H1 (cell line): ENCODE measurements at regions not wholly inside any gene's neighbourhood (a gene's known extent, or its start where the extent isn't known, plus 50 kb on each side); places are given as distances from the start of the nearest gene placed in this dataset.

Source experiments
- CTCF ChIA-PET: fragments of 300-600 bp; sonication (Branson Sonifier 250); formaldehyde crosslinking; loops from one replicate; lab custom pipeline; 2021; ENCODE audit not compliant: partially characterized antibody; lab: Charles Lee
- POLR2A ChIA-PET: fragments of 300-600 bp; sonication (Branson Sonifier 250); formaldehyde crosslinking; loops from one replicate; lab custom pipeline; 2021; ENCODE audit warnings: inconsistent platforms; ENCODE audit not compliant: partially characterized antibody; lab: Charles Lee
- DNase-seq, 2 experiments: peaks; one replicate each; pipeline versions ENCODE4 v3.0.0 to v3.0.0-alpha.2; 2010 to 2022; ENCODE audit warnings: low spot score in 2 of 2, low read depth in 1 of 2, mixed read lengths in 1 of 2
- FAIRE-seq: peaks from 2 replicates; lab custom pipeline; 2011; peaks lifted over from hg19 to GRCh38; lab: Jason Lieb, UNC
- H2AFZ ChIP-seq: 2 replicates; pipeline ENCODE4 v1.8.1; 2012; ENCODE audit warnings: low read length, inconsistent platforms
- H2AK5ac ChIP-seq: 2 replicates; pipeline ENCODE4 v1.6.1; 2013; ENCODE audit warnings: low read depth, low read length
- H2BK120ac ChIP-seq: replicated peaks from 2 replicates; pipeline ENCODE3; 2013; ENCODE audit warnings: low read depth, low read length, inconsistent platforms
- H2BK12ac ChIP-seq: 2 replicates; pipeline ENCODE4 v1.6.1; 2013; ENCODE audit warnings: low read depth, low read length
- H2BK15ac ChIP-seq: 2 replicates; pipeline ENCODE4 v1.6.1; 2013; ENCODE audit warnings: low read length
- H2BK20ac ChIP-seq: 2 replicates; pipeline ENCODE4 v1.6.1; 2013; ENCODE audit warnings: low read length
- H2BK5ac ChIP-seq: 2 replicates; pipeline ENCODE4 v1.6.1; 2013; ENCODE audit warnings: low read depth, low read length
- H3K14ac ChIP-seq: 2 replicates; pipeline ENCODE4 v1.6.1; 2013; ENCODE audit warnings: inconsistent platforms; ENCODE audit not compliant: insufficient read length
- H3K18ac ChIP-seq: 2 replicates; pipeline ENCODE4 v1.6.1; 2013; ENCODE audit warnings: low read length; ENCODE audit errors: extremely low read depth
- H3K23ac ChIP-seq: 2 replicates; pipeline ENCODE4 v1.6.1; 2013; ENCODE audit warnings: inconsistent platforms; ENCODE audit not compliant: insufficient read length
- H3K23me2 ChIP-seq: 2 replicates; pipeline ENCODE4 v1.6.1; 2013; ENCODE audit warnings: low read depth, low read length
- H3K27ac ChIP-seq: 2 replicates; pipeline ENCODE4 v1.6.1; 2011; ENCODE audit warnings: low read depth, low read length, inconsistent platforms
- H3K27me3 ChIP-seq, 4 experiments: replicated peaks in 1 of 4; 1 replicate in 1 of 4; 2 replicates in 3 of 4; pipeline versions ENCODE4 v1.6.1 to v1.8.1; 2011 to 2013; ENCODE audit warnings: low read length in 3 of 4, mild to moderate bottlenecking in 3 of 4, inconsistent platforms in 2 of 4, mixed read lengths in 2 of 4, moderate library complexity in 1 of 4; ENCODE audit not compliant: control insufficient read depth in 3 of 4, insufficient read depth in 3 of 4; ENCODE audit errors: extremely low read depth in 1 of 4
- H3K36me3 ChIP-seq, 4 experiments: 2 replicates each; pipeline versions ENCODE4 v1.6.1 to v1.8.1; 2011 to 2013; ENCODE audit warnings: mild to moderate bottlenecking in 4 of 4, low read length in 3 of 4, moderate library complexity in 2 of 4, control low read depth in 1 of 4, inconsistent platforms in 1 of 4; ENCODE audit not compliant: insufficient read depth in 4 of 4, control insufficient read depth in 2 of 4
- H3K4ac ChIP-seq: replicated peaks from 2 replicates; pipeline ENCODE3; 2013; ENCODE audit warnings: low read length, low read depth, mixed read lengths, inconsistent platforms; ENCODE audit not compliant: insufficient read length
- H3K4me1 ChIP-seq, 4 experiments: replicated peaks in 1 of 4; 1 replicate in 1 of 4; 2 replicates in 3 of 4; pipeline versions ENCODE4 v1.6.1 to v1.8.1; 2011 to 2013; ENCODE audit warnings: low read length in 3 of 4, inconsistent platforms in 2 of 4, mixed read lengths in 1 of 4; ENCODE audit not compliant: insufficient read depth in 4 of 4, control insufficient read depth in 3 of 4
- H3K4me2 ChIP-seq, 2 experiments: 2 replicates each; pipeline versions ENCODE4 v1.6.1 to v1.8.1; 2011 to 2013; ENCODE audit warnings: low read depth in 2 of 2, low read length in 2 of 2, control low read depth in 1 of 2, inconsistent platforms in 1 of 2, mild to moderate bottlenecking in 1 of 2; ENCODE audit not compliant: insufficient read depth in 1 of 2
- H3K4me3 ChIP-seq, 4 experiments: fragments of 200-600, 300-600 bp in 1 of 4; sonication (generic), shearing (Covaris generic), sonication (Bioruptor Twin) in 1 of 4; 2 replicates each; pipeline versions ENCODE4 v1.5.1 to v1.8.1; 2011 to 2016; ENCODE audit warnings: low read length in 4 of 4, low read depth in 3 of 4, control low read depth in 2 of 4, inconsistent platforms in 2 of 4, mild to moderate bottlenecking in 2 of 4, mixed read lengths in 1 of 4, moderate library complexity in 1 of 4; ENCODE audit not compliant: insufficient read depth in 2 of 4; ENCODE audit errors: extremely low read depth in 1 of 4
- H3K56ac ChIP-seq: replicated peaks from 2 replicates; pipeline ENCODE3; 2013; ENCODE audit warnings: low read depth, mild to moderate bottlenecking, mixed read lengths, low read length, inconsistent platforms; ENCODE audit not compliant: insufficient read length
- H3K79me1 ChIP-seq: 2 replicates; pipeline ENCODE4 v1.6.1; 2013; ENCODE audit warnings: low read depth, low read length, control low read depth
- H3K79me2 ChIP-seq, 2 experiments: 2 replicates each; pipeline versions ENCODE4 v1.6.1 to v1.8.1; 2012 to 2013; ENCODE audit warnings: low read length in 2 of 2, mild to moderate bottlenecking in 2 of 2, inconsistent platforms in 1 of 2; ENCODE audit not compliant: insufficient read depth in 2 of 2, control insufficient read depth in 1 of 2
- H3K9ac ChIP-seq, 4 experiments: replicated peaks in 1 of 4; 1 replicate in 1 of 4; 2 replicates in 3 of 4; pipeline versions ENCODE4 v1.6.1 to v1.8.1; 2011 to 2013; ENCODE audit warnings: low read depth in 3 of 4, low read length in 3 of 4, control low read depth in 2 of 4, mild to moderate bottlenecking in 2 of 4, moderate library complexity in 2 of 4, inconsistent platforms in 1 of 4; ENCODE audit errors: extremely low read depth in 1 of 4
- H3K9me3 ChIP-seq, 2 experiments: 2 replicates each; pipeline versions ENCODE4 v1.6.1 to v1.8.1; 2012 to 2013; ENCODE audit warnings: mild to moderate bottlenecking in 2 of 2, moderate library complexity in 2 of 2, control low read depth in 1 of 2, inconsistent platforms in 1 of 2, low read depth in 1 of 2, low read length in 1 of 2, mixed read lengths in 1 of 2; ENCODE audit not compliant: insufficient read depth in 2 of 2
- H4K20me1 ChIP-seq, 2 experiments: replicated peaks in 1 of 2; 2 replicates each; pipeline versions ENCODE3 to v1.8.1; 2011 to 2013; ENCODE audit warnings: inconsistent platforms in 2 of 2, low read length in 2 of 2, mild to moderate bottlenecking in 1 of 2; ENCODE audit not compliant: insufficient read depth in 2 of 2, control insufficient read depth in 1 of 2
- H4K5ac ChIP-seq: 2 replicates; pipeline ENCODE4 v1.6.1; 2013; ENCODE audit warnings: low read length, low read depth, mixed read lengths, inconsistent platforms; ENCODE audit not compliant: insufficient read length
- H4K8ac ChIP-seq: 2 replicates; pipeline ENCODE4 v1.8.0; 2013; ENCODE audit warnings: mild to moderate bottlenecking, moderate library complexity, low read length, inconsistent platforms; ENCODE audit not compliant: insufficient read depth; ENCODE audit errors: extremely low read depth
- H4K91ac ChIP-seq: replicated peaks from 2 replicates; pipeline ENCODE3; 2013; ENCODE audit warnings: low read length, mixed read lengths, inconsistent platforms; ENCODE audit not compliant: insufficient read length
- CBX5 ChIP-seq: fragments of 300-800, 300-1000 bp; sonication (generic); IDR thresholded peaks from 2 replicates; pipeline ENCODE4 v1.7.1; 2016; ENCODE audit warnings: antibody characterized with exemption, low read length, low read depth
- SP1 ChIP-seq: IDR thresholded peaks from 2 replicates; pipeline ENCODE4 v1.6.1; 2011; ENCODE audit warnings: low read depth, low read length
- ZNF274 ChIP-seq: IDR thresholded peaks from 2 replicates; pipeline ENCODE4 v1.7.0; 2012; ENCODE audit warnings: low read length, borderline replicate concordance; ENCODE audit errors: extremely low read depth
- WGBS, 2 experiments: shearing (Covaris generic) in 1 of 2; methylation state at CpG; one replicate each; pipeline versions ENCODE4 v1.1.6 to v1.1.7; 2013 to 2015; ENCODE audit warnings: low lambda C conversion rate in 2 of 2, mixed read lengths in 2 of 2, inconsistent platforms in 1 of 2, low coverage in 1 of 2, missing lambda C conversion rate in 1 of 2; ENCODE audit not compliant: insufficient replicate concordance in 2 of 2, insufficient coverage in 1 of 2, insufficient read length in 1 of 2; ENCODE audit errors: extremely low coverage in 1 of 2, missing lambda C conversion rate in 1 of 2; 5-methylcytosine and 5-hydroxymethylcytosine counted together
- TF ChIP-seq, protein P1 (sequence below): IDR thresholded peaks from 2 replicates; pipeline ENCODE4 v1.6.1; 2011; ENCODE audit warnings: low read length, improper control_type of control experiment

DNA sequence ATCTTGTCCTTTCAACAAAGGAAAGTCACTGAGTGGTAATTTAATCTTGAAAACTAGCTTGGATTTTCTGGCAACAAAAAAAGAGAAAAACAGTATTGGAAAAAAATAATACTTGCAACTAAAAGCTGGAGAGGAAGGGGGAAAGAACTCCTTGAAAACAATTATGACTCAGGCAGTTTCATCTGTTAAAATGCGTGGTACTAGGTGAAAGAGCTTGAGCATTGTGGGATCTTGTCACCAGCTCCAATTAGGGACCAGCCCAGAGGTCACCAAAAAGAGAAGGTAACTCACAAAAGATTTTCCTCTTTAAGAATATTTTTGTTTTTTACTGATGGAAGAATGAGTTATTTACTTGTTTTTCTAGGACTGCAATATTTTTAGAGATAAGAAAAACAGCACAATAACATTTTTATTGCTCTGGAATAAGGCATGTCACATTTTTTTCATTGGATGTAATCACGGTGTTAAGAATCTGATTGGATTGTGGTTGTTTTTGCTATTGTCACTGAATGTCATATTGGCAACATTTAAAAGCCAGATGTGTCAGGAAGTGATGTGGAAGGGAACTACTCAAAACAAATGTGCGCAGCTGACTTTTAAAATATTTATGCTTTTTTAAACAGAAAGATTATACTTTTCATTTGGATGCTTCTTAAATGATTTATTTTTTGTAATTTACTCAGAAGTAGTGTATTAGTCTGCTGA, 78.5 kb upstream of the ADAMTS5 start:
- Histone ChIP-seq H2BK12ac (no peak overlapping the region), H3K79me2 (no peaks in the 10 kb centered on the region), H3K4me2 (no peak overlapping the region), H4K20me1 (no peaks in the 10 kb centered on the region), H3K4me1 (0 out of 7 replicates have a peak, but pooled peaks cover 0 to 3% (median 0%) of the 10 kb centered on the region in 4 experiments), H2BK120ac (no peak overlapping the region), H2BK20ac (no peak overlapping the region), H4K91ac (no peak overlapping the region), H3K4ac (no peak overlapping the region), H3K56ac (no peak overlapping the region), H3K9ac (no peak overlapping the region), H3K23me2 (no peaks in the 10 kb centered on the region; the same call in 1 of the 2 replicates), H3K27ac (no peak overlapping the region), H2AFZ (no peak overlapping the region), H3K4me3 (no peak overlapping the region), H4K5ac (no peak overlapping the region), H3K14ac (no peak overlapping the region), H2AK5ac (no peak overlapping the region), H3K18ac (no peak overlapping the region), H3K27me3 (no peaks in the 10 kb centered on the region), H3K9me3 (no peaks in the 10 kb centered on the region), H2BK5ac (no peak overlapping the region), H2BK15ac (no peak overlapping the region), H3K36me3 (no peaks in the 10 kb centered on the region), H4K8ac (no peak overlapping the region), H3K79me1 (no peaks in the 10 kb centered on the region), H3K23ac (no peak overlapping the region)
- 88% methylated on average over 3 of the region's 3 CpGs; no CpG with 5 or more reads in 1 of the 2 experiments for WGBS, 2 experiments
- DNase-seq = no peak
- no peak for FAIRE-seq
- TF ChIP-seq SP1 = no peak
- no peak for TF ChIP-seq CBX5
- TF ChIP-seq, protein P1, sequence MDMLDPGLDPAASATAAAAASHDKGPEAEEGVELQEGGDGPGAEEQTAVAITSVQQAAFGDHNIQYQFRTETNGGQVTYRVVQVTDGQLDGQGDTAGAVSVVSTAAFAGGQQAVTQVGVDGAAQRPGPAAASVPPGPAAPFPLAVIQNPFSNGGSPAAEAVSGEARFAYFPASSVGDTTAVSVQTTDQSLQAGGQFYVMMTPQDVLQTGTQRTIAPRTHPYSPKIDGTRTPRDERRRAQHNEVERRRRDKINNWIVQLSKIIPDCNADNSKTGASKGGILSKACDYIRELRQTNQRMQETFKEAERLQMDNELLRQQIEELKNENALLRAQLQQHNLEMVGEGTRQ = no peak
- TF ChIP-seq ZNF274 = no peak
- POLR2A ChIA-PET = interaction anchor here (0.6 kb wide), 1 partner anchor 12 kb away, joined by 3 read pairs; no protein-coding TSS in a partner anchor
- CTCF ChIA-PET = interaction anchor here (0.6 to 2.1 kb wide), 2 partner anchors 15 to 195 kb away, joined by 3 to 6 read pairs; no protein-coding TSS in a partner anchor
